MM.1S (cell line): ENCODE measurements at regions not wholly inside any gene's neighbourhood (a gene's known extent, or its start where the extent isn't known, plus 50 kb on each side); places are given as distances from the start of the nearest gene placed in this dataset.

Experiments
- DNase-seq: peaks from one replicate; pipeline ENCODE4 v3.0.0-alpha.2; 2015
- H2AFZ ChIP-seq: fragments of 300-600 bp; sonication (generic); 2 replicates; pipeline ENCODE4 v1.6.0; 2016; ENCODE audit warnings: antibody characterized with exemption, low read length
- H3F3A ChIP-seq: fragments of 300-600 bp; sonication (generic); 2 replicates; pipeline ENCODE4 v1.6.1; 2016; ENCODE audit warnings: mild to moderate bottlenecking, antibody characterized with exemption, low read length, moderate library complexity, mixed read lengths; ENCODE audit not compliant: insufficient read depth
- H3K27ac ChIP-seq: fragments of 300-600 bp; sonication (generic); 2 replicates; pipeline ENCODE4 v1.5.1; 2016; ENCODE audit warnings: mild to moderate bottlenecking, low read length
- H3K27me3 ChIP-seq: fragments of 300-600 bp; sonication (generic); replicated peaks from 2 replicates; pipeline ENCODE4 v1.6.0; 2016; ENCODE audit warnings: low read length; ENCODE audit not compliant: insufficient read depth
- H3K36me3 ChIP-seq: fragments of 300-600 bp; sonication (generic); replicated peaks from 2 replicates; pipeline ENCODE4 v1.6.1; 2016; ENCODE audit warnings: mild to moderate bottlenecking, low read length, mixed read lengths; ENCODE audit not compliant: insufficient read depth
- H3K4me1 ChIP-seq: fragments of 300-600 bp; sonication (generic); 2 replicates; pipeline ENCODE4 v1.6.1; 2016; ENCODE audit warnings: low read length, mixed read lengths
- H3K4me2 ChIP-seq: fragments of 300-600 bp; sonication (generic); 2 replicates; pipeline ENCODE4 v1.6.0; 2016; ENCODE audit warnings: low read depth, low read length
- H3K4me3 ChIP-seq: fragments of 300-600 bp; sonication (generic); 2 replicates; pipeline ENCODE4 v1.5.1; 2016; ENCODE audit warnings: low read length, mixed read lengths
- H3K79me2 ChIP-seq: fragments of 300-600 bp; sonication (generic); 2 replicates; pipeline ENCODE4 v1.6.1; 2016; ENCODE audit warnings: mixed run types, low read length, mixed read lengths
- H3K9ac ChIP-seq: fragments of 300-600 bp; sonication (generic); 2 replicates; pipeline ENCODE4 v1.6.1; 2016; ENCODE audit warnings: low read length, mixed read lengths
- H3K9me2 ChIP-seq: fragments of 300-600 bp; sonication (generic); replicated peaks from 2 replicates; pipeline ENCODE4 v1.6.1; 2016; ENCODE audit warnings: mild to moderate bottlenecking, low read length, mixed read lengths; ENCODE audit not compliant: insufficient read depth
- H3K9me3 ChIP-seq: fragments of 300-600 bp; sonication (generic); replicated peaks from 2 replicates; pipeline ENCODE4 v1.6.1; 2016; ENCODE audit warnings: mild to moderate bottlenecking, low read length, mixed read lengths; ENCODE audit not compliant: insufficient read depth
- H4K20me1 ChIP-seq: fragments of 300-600 bp; sonication (generic); 2 replicates; pipeline ENCODE4 v1.6.1; 2016; ENCODE audit warnings: mild to moderate bottlenecking, low read length, moderate library complexity, mixed read lengths; ENCODE audit not compliant: insufficient read depth
- CTCF ChIP-seq: fragments of 300-600 bp; sonication (generic); IDR thresholded peaks from 2 replicates; pipeline ENCODE4 v1.5.1; 2016; ENCODE audit warnings: antibody characterized with exemption, low read length, mixed read lengths
- EZH2 ChIP-seq: fragments of 300-600 bp; sonication (generic); optimal IDR thresholded peaks from 2 replicates; pipeline ENCODE3; 2017; ENCODE audit warnings: low read depth, mild to moderate bottlenecking, antibody characterized with exemption, low read length, mixed read lengths
- EZH2phosphoT487 ChIP-seq: fragments of 300-600 bp; sonication (generic); IDR thresholded peaks from 2 replicates; pipeline ENCODE4 v1.6.1; 2018; ENCODE audit warnings: antibody characterized with exemption, low read length

- no peaks in the 10 kb centered on the region for H3K36me3 ChIP-seq
- no peaks in the 10 kb centered on the region for H4K20me1 ChIP-seq
- H3K9me2 ChIP-seq = no peaks in the 10 kb centered on the region
- no peaks in the 10 kb centered on the region for H3K27me3 ChIP-seq
- no peak overlapping the region for H3K9ac ChIP-seq
- no peak for TF ChIP-seq EZH2
- DNase-seq = no peak
- H3K9me3 ChIP-seq = no peaks in the 10 kb centered on the region
- no peaks in the 10 kb centered on the region for H3K4me1 ChIP-seq
- H3K4me2 ChIP-seq = no peak overlapping the region
- H3K27ac ChIP-seq = no peak overlapping the region
- H2AFZ ChIP-seq = no peak overlapping the region
- H3F3A ChIP-seq = no peaks in the 10 kb centered on the region
- no peak overlapping the region for H3K4me3 ChIP-seq
- H3K79me2 ChIP-seq = no peaks in the 10 kb centered on the region
These were observed 149.4 kb upstream of the FERD3L start for GRCh38 chr7:19294619-19295018.

- TF ChIP-seq EZH2 (no peak), EZH2phosphoT487 (no peak), CTCF (no peak)
- no peaks in the 10 kb centered on the region for H3F3A ChIP-seq
- no peaks in the 10 kb centered on the region for H3K79me2 ChIP-seq
- H2AFZ ChIP-seq = no peak overlapping the region
- H4K20me1 ChIP-seq = no peaks in the 10 kb centered on the region
- H3K27me3 ChIP-seq = no peaks in the 10 kb centered on the region
- no peak overlapping the region for H3K9ac ChIP-seq
- no peaks in the 10 kb centered on the region for H3K9me2 ChIP-seq
- no peaks in the 10 kb centered on the region for H3K9me3 ChIP-seq
- H3K4me3 ChIP-seq = no peak overlapping the region
- H3K4me2 ChIP-seq = no peak overlapping the region
- DNase-seq = no peak
- H3K36me3 ChIP-seq = no peaks in the 10 kb centered on the region
- H3K27ac ChIP-seq = no peak overlapping the region
- H3K4me1 ChIP-seq = no peaks in the 10 kb centered on the region
These were observed 148.2 kb upstream of the FERD3L start for GRCh38 chr7:19293431-19293830.

DNA sequence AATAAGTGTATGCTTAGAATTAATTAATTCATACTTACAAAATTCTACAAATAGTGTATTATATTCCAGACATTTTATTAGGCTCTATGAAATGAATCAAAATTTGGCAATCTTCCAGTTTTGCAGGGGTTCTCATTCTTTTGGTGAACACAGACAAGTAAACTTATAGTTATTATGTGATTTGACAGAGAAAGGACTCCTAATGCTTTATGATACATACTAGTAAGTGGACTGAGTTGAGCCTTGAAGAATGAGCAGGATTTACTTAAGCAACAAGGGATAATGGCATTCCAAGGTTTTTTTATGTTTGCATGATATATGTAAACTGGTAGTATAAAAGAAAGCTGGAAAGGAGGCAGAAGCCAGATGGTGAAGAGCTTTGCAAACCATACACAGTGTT is 145.7 kb upstream of the FERD3L start:
- DNase-seq = no peak

More for the DNA sequence above, 145.7 kb upstream of the FERD3L start:
- H3K9me3 ChIP-seq = no peaks in the 10 kb centered on the region
- no peaks in the 10 kb centered on the region for H4K20me1 ChIP-seq
- no peaks in the 10 kb centered on the region for H3K79me2 ChIP-seq
- H3K27ac ChIP-seq = no peak overlapping the region
- H3K4me3 ChIP-seq = no peak overlapping the region
- no peaks in the 10 kb centered on the region for H3K36me3 ChIP-seq
- H3F3A ChIP-seq = no peaks in the 10 kb centered on the region
- no peak overlapping the region for H3K4me2 ChIP-seq
- H3K9me2 ChIP-seq = no peaks in the 10 kb centered on the region
- H3K9ac ChIP-seq = no peak overlapping the region
- TF ChIP-seq CTCF = no peak
- TF ChIP-seq EZH2 = no peak
- TF ChIP-seq EZH2phosphoT487 = no peak
- H3K4me1 ChIP-seq = no peaks in the 10 kb centered on the region
- no peak overlapping the region for H2AFZ ChIP-seq
- H3K27me3 ChIP-seq = no peaks in the 10 kb centered on the region
